ENCODE measurements at regions not wholly inside any gene's neighbourhood (a gene's known extent, or its start where the extent isn't known, plus 50 kb on each side); places are given as distances from the start of the nearest gene placed in this dataset.

- TF ChIP-seq EZH2phosphoT487 (IDR thresholded peaks at IDR 0.05; ENCODE audit: borderline replicate concordance, low read length) (no peak), CTCF (IDR thresholded peaks at IDR 0.05; ENCODE audit: low read depth, low read length, poor library complexity, severe bottlenecking) (no peak)
Measured at GRCh38 chr15:46854564-46854963, 862.7 kb upstream of the SEMA6D start.
